Right lobe of liver (tissue), 4 donors: ENCODE measurements at regions not wholly inside any gene's neighbourhood (a gene's known extent, or its start where the extent isn't known, plus 50 kb on each side); places are given as distances from the start of the nearest gene placed in this dataset.

Source experiments
- CTCF ChIP-seq, 4 donors: fragments of 200-600 bp in 3 of 4; fragments of 450-650 bp in 1 of 4; IDR thresholded peaks; one replicate each; pipeline versions ENCODE4 v1.5.1 to v1.8.0; 2016 to 2022; ENCODE audit warnings: antibody characterized with exemption in 4 of 4, mild to moderate bottlenecking in 2 of 4
- POLR2A ChIP-seq: fragments of 450-650 bp; IDR thresholded peaks from one replicate; pipeline ENCODE4 v1.6.1; 2017; ENCODE audit warnings: antibody characterized with exemption, mild to moderate bottlenecking
- donor health status: DM: no; HTN: no; CAD: no.
- donor health status: DM: no; HTN: no; CAD: no.
- donor health status: DM: no; HTN: yes; CAD: no.

- TF ChIP-seq CTCF (IDR thresholded peaks at IDR 0.05) (no peak), POLR2A (no peak)
These were observed 306.4 kb downstream of the SLCO4C1 start for GRCh38 chr5:101989659-101990058.
